H1 (cell line): ENCODE measurements at regions not wholly inside any gene's neighbourhood (a gene's known extent, or its start where the extent isn't known, plus 50 kb on each side); places are given as distances from the start of the nearest gene placed in this dataset.

Experiments
- CTCF ChIA-PET: fragments of 300-600 bp; sonication (Branson Sonifier 250); formaldehyde crosslinking; loops from one replicate; lab custom pipeline; 2021; ENCODE audit not compliant: partially characterized antibody; lab: Charles Lee
- POLR2A ChIA-PET: fragments of 300-600 bp; sonication (Branson Sonifier 250); formaldehyde crosslinking; loops from one replicate; lab custom pipeline; 2021; ENCODE audit warnings: inconsistent platforms; ENCODE audit not compliant: partially characterized antibody; lab: Charles Lee
- DNase-seq, 2 experiments: peaks; one replicate each; pipeline versions ENCODE4 v3.0.0 to v3.0.0-alpha.2; 2010 to 2022; ENCODE audit warnings: low spot score in 2 of 2, low read depth in 1 of 2, mixed read lengths in 1 of 2
- FAIRE-seq: peaks from 2 replicates; lab custom pipeline; 2011; peaks lifted over from hg19 to GRCh38; lab: Jason Lieb, UNC
- H2AFZ ChIP-seq: 2 replicates; pipeline ENCODE4 v1.8.1; 2012; ENCODE audit warnings: low read length, inconsistent platforms
- H2AK5ac ChIP-seq: 2 replicates; pipeline ENCODE4 v1.6.1; 2013; ENCODE audit warnings: low read depth, low read length
- H2BK120ac ChIP-seq: replicated peaks from 2 replicates; pipeline ENCODE3; 2013; ENCODE audit warnings: low read depth, low read length, inconsistent platforms
- H2BK12ac ChIP-seq: 2 replicates; pipeline ENCODE4 v1.6.1; 2013; ENCODE audit warnings: low read depth, low read length
- H2BK15ac ChIP-seq: 2 replicates; pipeline ENCODE4 v1.6.1; 2013; ENCODE audit warnings: low read length
- H2BK20ac ChIP-seq: 2 replicates; pipeline ENCODE4 v1.6.1; 2013; ENCODE audit warnings: low read length
- H2BK5ac ChIP-seq: 2 replicates; pipeline ENCODE4 v1.6.1; 2013; ENCODE audit warnings: low read depth, low read length
- H3K14ac ChIP-seq: 2 replicates; pipeline ENCODE4 v1.6.1; 2013; ENCODE audit warnings: inconsistent platforms; ENCODE audit not compliant: insufficient read length
- H3K18ac ChIP-seq: 2 replicates; pipeline ENCODE4 v1.6.1; 2013; ENCODE audit warnings: low read length; ENCODE audit errors: extremely low read depth
- H3K23ac ChIP-seq: 2 replicates; pipeline ENCODE4 v1.6.1; 2013; ENCODE audit warnings: inconsistent platforms; ENCODE audit not compliant: insufficient read length
- H3K23me2 ChIP-seq: 2 replicates; pipeline ENCODE4 v1.6.1; 2013; ENCODE audit warnings: low read depth, low read length
- H3K27ac ChIP-seq: 2 replicates; pipeline ENCODE4 v1.6.1; 2011; ENCODE audit warnings: low read depth, low read length, inconsistent platforms
- H3K27me3 ChIP-seq, 4 experiments: replicated peaks in 1 of 4; 1 replicate in 1 of 4; 2 replicates in 3 of 4; pipeline versions ENCODE4 v1.6.1 to v1.8.1; 2011 to 2013; ENCODE audit warnings: low read length in 3 of 4, mild to moderate bottlenecking in 3 of 4, inconsistent platforms in 2 of 4, mixed read lengths in 2 of 4, moderate library complexity in 1 of 4; ENCODE audit not compliant: control insufficient read depth in 3 of 4, insufficient read depth in 3 of 4; ENCODE audit errors: extremely low read depth in 1 of 4
- H3K36me3 ChIP-seq, 4 experiments: 2 replicates each; pipeline versions ENCODE4 v1.6.1 to v1.8.1; 2011 to 2013; ENCODE audit warnings: mild to moderate bottlenecking in 4 of 4, low read length in 3 of 4, moderate library complexity in 2 of 4, control low read depth in 1 of 4, inconsistent platforms in 1 of 4; ENCODE audit not compliant: insufficient read depth in 4 of 4, control insufficient read depth in 2 of 4
- H3K4ac ChIP-seq: replicated peaks from 2 replicates; pipeline ENCODE3; 2013; ENCODE audit warnings: low read length, low read depth, mixed read lengths, inconsistent platforms; ENCODE audit not compliant: insufficient read length
- H3K4me1 ChIP-seq, 4 experiments: replicated peaks in 1 of 4; 1 replicate in 1 of 4; 2 replicates in 3 of 4; pipeline versions ENCODE4 v1.6.1 to v1.8.1; 2011 to 2013; ENCODE audit warnings: low read length in 3 of 4, inconsistent platforms in 2 of 4, mixed read lengths in 1 of 4; ENCODE audit not compliant: insufficient read depth in 4 of 4, control insufficient read depth in 3 of 4
- H3K4me2 ChIP-seq, 2 experiments: 2 replicates each; pipeline versions ENCODE4 v1.6.1 to v1.8.1; 2011 to 2013; ENCODE audit warnings: low read depth in 2 of 2, low read length in 2 of 2, control low read depth in 1 of 2, inconsistent platforms in 1 of 2, mild to moderate bottlenecking in 1 of 2; ENCODE audit not compliant: insufficient read depth in 1 of 2
- H3K4me3 ChIP-seq, 4 experiments: fragments of 200-600, 300-600 bp in 1 of 4; sonication (generic), shearing (Covaris generic), sonication (Bioruptor Twin) in 1 of 4; 2 replicates each; pipeline versions ENCODE4 v1.5.1 to v1.8.1; 2011 to 2016; ENCODE audit warnings: low read length in 4 of 4, low read depth in 3 of 4, control low read depth in 2 of 4, inconsistent platforms in 2 of 4, mild to moderate bottlenecking in 2 of 4, mixed read lengths in 1 of 4, moderate library complexity in 1 of 4; ENCODE audit not compliant: insufficient read depth in 2 of 4; ENCODE audit errors: extremely low read depth in 1 of 4
- H3K56ac ChIP-seq: replicated peaks from 2 replicates; pipeline ENCODE3; 2013; ENCODE audit warnings: low read depth, mild to moderate bottlenecking, mixed read lengths, low read length, inconsistent platforms; ENCODE audit not compliant: insufficient read length
- H3K79me1 ChIP-seq: 2 replicates; pipeline ENCODE4 v1.6.1; 2013; ENCODE audit warnings: low read depth, low read length, control low read depth
- H3K79me2 ChIP-seq, 2 experiments: 2 replicates each; pipeline versions ENCODE4 v1.6.1 to v1.8.1; 2012 to 2013; ENCODE audit warnings: low read length in 2 of 2, mild to moderate bottlenecking in 2 of 2, inconsistent platforms in 1 of 2; ENCODE audit not compliant: insufficient read depth in 2 of 2, control insufficient read depth in 1 of 2
- H3K9ac ChIP-seq, 4 experiments: replicated peaks in 1 of 4; 1 replicate in 1 of 4; 2 replicates in 3 of 4; pipeline versions ENCODE4 v1.6.1 to v1.8.1; 2011 to 2013; ENCODE audit warnings: low read depth in 3 of 4, low read length in 3 of 4, control low read depth in 2 of 4, mild to moderate bottlenecking in 2 of 4, moderate library complexity in 2 of 4, inconsistent platforms in 1 of 4; ENCODE audit errors: extremely low read depth in 1 of 4
- H3K9me3 ChIP-seq, 2 experiments: 2 replicates each; pipeline versions ENCODE4 v1.6.1 to v1.8.1; 2012 to 2013; ENCODE audit warnings: mild to moderate bottlenecking in 2 of 2, moderate library complexity in 2 of 2, control low read depth in 1 of 2, inconsistent platforms in 1 of 2, low read depth in 1 of 2, low read length in 1 of 2, mixed read lengths in 1 of 2; ENCODE audit not compliant: insufficient read depth in 2 of 2
- H4K20me1 ChIP-seq, 2 experiments: replicated peaks in 1 of 2; 2 replicates each; pipeline versions ENCODE3 to v1.8.1; 2011 to 2013; ENCODE audit warnings: inconsistent platforms in 2 of 2, low read length in 2 of 2, mild to moderate bottlenecking in 1 of 2; ENCODE audit not compliant: insufficient read depth in 2 of 2, control insufficient read depth in 1 of 2
- H4K5ac ChIP-seq: 2 replicates; pipeline ENCODE4 v1.6.1; 2013; ENCODE audit warnings: low read length, low read depth, mixed read lengths, inconsistent platforms; ENCODE audit not compliant: insufficient read length
- H4K8ac ChIP-seq: 2 replicates; pipeline ENCODE4 v1.8.0; 2013; ENCODE audit warnings: mild to moderate bottlenecking, moderate library complexity, low read length, inconsistent platforms; ENCODE audit not compliant: insufficient read depth; ENCODE audit errors: extremely low read depth
- H4K91ac ChIP-seq: replicated peaks from 2 replicates; pipeline ENCODE3; 2013; ENCODE audit warnings: low read length, mixed read lengths, inconsistent platforms; ENCODE audit not compliant: insufficient read length
- BACH1 ChIP-seq: IDR thresholded peaks from 2 replicates; pipeline ENCODE4 v1.6.1; 2012; ENCODE audit warnings: low read length, improper control_type of control experiment
- BRCA1 ChIP-seq: IDR thresholded peaks from 2 replicates; pipeline ENCODE4 v1.6.1; 2012; ENCODE audit warnings: low read depth, low read length, improper control_type of control experiment
- EGR1 ChIP-seq: IDR thresholded peaks from 2 replicates; pipeline ENCODE4 v1.6.1; 2011; ENCODE audit warnings: low read depth, low read length, borderline replicate concordance
- GABPA ChIP-seq: IDR thresholded peaks from 2 replicates; pipeline ENCODE4 v1.6.1; 2011; ENCODE audit warnings: mild to moderate bottlenecking, low read length, moderate library complexity, borderline replicate concordance; ENCODE audit not compliant: insufficient read depth
- GTF2F1 ChIP-seq: IDR thresholded peaks from 2 replicates; pipeline ENCODE4 v1.6.1; 2012; ENCODE audit warnings: low read depth, low read length, improper control_type of control experiment, borderline replicate concordance
- JUND ChIP-seq: IDR thresholded peaks from 2 replicates; pipeline ENCODE4 v1.6.1; 2011; ENCODE audit warnings: mild to moderate bottlenecking, improper control_type of control experiment, low read length
- KDM4A ChIP-seq: IDR thresholded peaks from one replicate; pipeline ENCODE4 v1.7.1; 2012; ENCODE audit warnings: low read depth, mild to moderate bottlenecking, moderate library complexity, low read length, inconsistent platforms; ENCODE audit not compliant: severe bottlenecking
- NANOG ChIP-seq: IDR thresholded peaks from 2 replicates; pipeline ENCODE4 v1.6.1; 2011; ENCODE audit warnings: low read length, low read depth, mild to moderate bottlenecking, inconsistent platforms; ENCODE audit not compliant: insufficient read depth, poor library complexity, severe bottlenecking
- PHF8 ChIP-seq: fragments of 200-600 bp; sonication (generic); conservative IDR thresholded peaks from 2 replicates; pipeline ENCODE4 v1.7.1; 2012; ENCODE audit warnings: low read depth, mild to moderate bottlenecking, inconsistent platforms, low read length, moderate library complexity
- POLR2A ChIP-seq, 2 experiments: IDR thresholded peaks; 1 replicate in 1 of 2; 2 replicates in 1 of 2; pipeline ENCODE4 v1.6.1; 2011; ENCODE audit warnings: low read depth in 2 of 2, low read length in 2 of 2, mild to moderate bottlenecking in 2 of 2; ENCODE audit errors: control extremely low read depth in 1 of 2
- RBBP5 ChIP-seq: IDR thresholded peaks from 2 replicates; pipeline ENCODE4 v1.7.1; 2012; ENCODE audit warnings: low read depth, mild to moderate bottlenecking, inconsistent platforms, low read length, moderate library complexity, borderline replicate concordance
- SIX5 ChIP-seq: IDR thresholded peaks from 2 replicates; pipeline ENCODE4 v1.6.1; 2011; ENCODE audit warnings: mild to moderate bottlenecking, low read depth, low read length
- SP2 ChIP-seq: IDR thresholded peaks from 2 replicates; pipeline ENCODE4 v1.6.1; 2012; ENCODE audit warnings: mild to moderate bottlenecking, low read length, inconsistent platforms
- TAF7 ChIP-seq: optimal IDR thresholded peaks from 2 replicates; pipeline ENCODE3; 2011; ENCODE audit warnings: low read depth, mild to moderate bottlenecking, inconsistent platforms, low read length, moderate library complexity, borderline replicate concordance
- WGBS, 2 experiments: shearing (Covaris generic) in 1 of 2; methylation state at CpG; one replicate each; pipeline versions ENCODE4 v1.1.6 to v1.1.7; 2013 to 2015; ENCODE audit warnings: low lambda C conversion rate in 2 of 2, mixed read lengths in 2 of 2, inconsistent platforms in 1 of 2, low coverage in 1 of 2, missing lambda C conversion rate in 1 of 2; ENCODE audit not compliant: insufficient replicate concordance in 2 of 2, insufficient coverage in 1 of 2, insufficient read length in 1 of 2; ENCODE audit errors: extremely low coverage in 1 of 2, missing lambda C conversion rate in 1 of 2; 5-methylcytosine and 5-hydroxymethylcytosine counted together

DNA sequence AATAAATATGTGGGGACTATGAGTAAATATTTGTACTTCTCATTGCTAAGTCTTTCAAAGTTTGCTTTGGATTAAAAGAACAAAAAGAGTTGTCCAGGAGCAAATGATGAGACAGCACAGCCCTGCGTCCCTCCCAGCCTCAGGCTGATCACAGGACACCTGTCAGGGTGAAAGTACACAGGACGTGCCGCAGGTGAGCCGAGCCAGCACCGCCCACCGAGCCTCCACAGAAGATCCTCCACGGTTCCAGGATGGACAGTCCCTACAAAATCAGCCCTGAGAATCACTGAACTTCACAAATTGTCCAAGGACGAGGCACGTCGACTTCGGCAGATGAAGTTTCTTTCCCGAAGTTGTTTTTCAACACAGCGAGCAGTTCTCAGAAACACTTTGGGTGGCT, 661.5 kb downstream of the BRD1 start:
- no peaks in the 10 kb centered on the region for H3K79me2 ChIP-seq

More for the DNA sequence above, 661.5 kb downstream of the BRD1 start:
- ChIA-PET CTCF (no interaction called here), POLR2A (no interaction called here)
- Histone ChIP-seq H3K56ac (no peak overlapping the region), H2AK5ac (no peak overlapping the region), H3K4me1 (no peaks in the 10 kb centered on the region), H3K4ac (no peak overlapping the region), H4K8ac (no peak overlapping the region), H4K91ac (no peak overlapping the region), H3K23me2 (no peaks in the 10 kb centered on the region), H3K27me3 (no peaks in the 10 kb centered on the region; a peak in 1 of 7 replicates), H4K5ac (no peak overlapping the region), H3K14ac (no peak overlapping the region), H3K36me3 (no peaks in the 10 kb centered on the region), H2BK5ac (no peak overlapping the region), H3K18ac (no peak overlapping the region), H3K23ac (no peak overlapping the region), H4K20me1 (no peaks in the 10 kb centered on the region), H2BK12ac (no peak overlapping the region), H3K9ac (no peak overlapping the region), H3K4me3 (no peak overlapping the region), H3K9me3 (peaks cover under 1 to 6% of the 10 kb centered on the region in 2 experiments; a peak in 1 of 4 replicates), H2BK20ac (no peak overlapping the region), H3K27ac (no peak overlapping the region), H3K79me1 (no peaks in the 10 kb centered on the region), H3K4me2 (no peak overlapping the region), H2BK120ac (no peak overlapping the region), H2AFZ (no peak overlapping the region), H2BK15ac (0 out of 2 replicates have a peak overlapping the region, but pooled peaks have one; percentile 72)
- 93% methylated on average over 13 of the region's 13 CpGs; no CpG with 5 or more reads in 1 of the 2 experiments for WGBS, 2 experiments
- TF ChIP-seq EGR1: no peak
- no peak for TF ChIP-seq TAF7
- no peak for TF ChIP-seq RBBP5
- no peak for TF ChIP-seq KDM4A
- no peak for TF ChIP-seq SP2
- TF ChIP-seq BACH1: no peak
- no peak for TF ChIP-seq GABPA
- no peak for TF ChIP-seq NANOG
- no peak for TF ChIP-seq BRCA1
- no peak for TF ChIP-seq POLR2A (IDR thresholded peaks at IDR 0.05; ENCODE audit: control extremely low read depth in 1 of 2, low read depth in 2 of 2, low read length in 2 of 2)
- no peak for TF ChIP-seq GTF2F1
- no peak for TF ChIP-seq PHF8
- no peak for TF ChIP-seq JUND
- TF ChIP-seq SIX5: no peak
- FAIRE-seq: no peak
- DNase-seq: no peak
